Rectal smooth muscle tissue (tissue), 1 donor: ENCODE measurements at regions not wholly inside any gene's neighbourhood (a gene's known extent, or its start where the extent isn't known, plus 50 kb on each side); places are given as distances from the start of the nearest gene placed in this dataset.

Experiments used
- H3K27ac ChIP-seq: one replicate; pipeline ENCODE4 v1.7.0; 2013; ENCODE audit warnings: low read depth, low read length, inconsistent platforms
- H3K27me3 ChIP-seq: one replicate; pipeline ENCODE4 v1.7.0; 2013; ENCODE audit warnings: low read length; ENCODE audit not compliant: control insufficient read depth, insufficient read depth
- H3K36me3 ChIP-seq: one replicate; pipeline ENCODE4 v1.7.0; 2013; ENCODE audit warnings: low read length; ENCODE audit not compliant: control insufficient read depth, insufficient read depth
- H3K4me1 ChIP-seq: one replicate; pipeline ENCODE4 v1.7.0; 2013; ENCODE audit warnings: low read length; ENCODE audit not compliant: control insufficient read depth, insufficient read depth
- H3K4me3 ChIP-seq: one replicate; pipeline ENCODE4 v1.7.0; 2013; ENCODE audit warnings: low read length
- H3K9ac ChIP-seq: one replicate; pipeline ENCODE4 v1.7.0; 2013; ENCODE audit warnings: low read length

DNA sequence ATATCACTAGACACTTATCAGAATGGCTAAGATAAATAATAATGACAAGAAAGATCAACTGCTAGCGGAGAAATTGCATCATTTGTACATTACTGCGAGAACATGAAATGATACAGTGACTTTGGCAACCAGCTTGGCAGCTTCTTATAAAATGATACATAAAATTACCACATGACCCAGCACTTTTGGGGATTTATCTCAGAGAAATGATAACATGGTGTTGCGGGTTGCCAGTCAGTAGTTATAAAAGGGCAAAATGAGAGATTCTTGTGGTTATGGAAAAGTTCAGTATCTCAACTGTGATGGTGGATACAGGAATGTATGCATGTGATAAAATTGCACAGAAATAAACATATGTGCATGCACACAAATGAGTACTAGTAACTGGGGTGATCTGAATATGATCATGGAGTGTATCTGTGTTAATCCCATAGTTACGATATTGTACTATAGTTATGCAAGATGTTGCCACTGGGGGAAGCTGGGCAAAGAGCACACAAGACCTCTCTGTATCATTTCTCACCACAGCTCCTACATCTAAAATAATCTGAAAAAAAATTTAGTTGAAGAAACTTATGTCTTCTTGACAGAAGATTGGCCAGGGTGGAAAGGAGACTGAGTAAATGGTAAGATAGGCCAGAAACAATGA, 128.9 kb downstream of the NXNL2 start:
- no peak overlapping the region for H3K4me3 ChIP-seq
- H3K27ac ChIP-seq, result no peak overlapping the region

DNA sequence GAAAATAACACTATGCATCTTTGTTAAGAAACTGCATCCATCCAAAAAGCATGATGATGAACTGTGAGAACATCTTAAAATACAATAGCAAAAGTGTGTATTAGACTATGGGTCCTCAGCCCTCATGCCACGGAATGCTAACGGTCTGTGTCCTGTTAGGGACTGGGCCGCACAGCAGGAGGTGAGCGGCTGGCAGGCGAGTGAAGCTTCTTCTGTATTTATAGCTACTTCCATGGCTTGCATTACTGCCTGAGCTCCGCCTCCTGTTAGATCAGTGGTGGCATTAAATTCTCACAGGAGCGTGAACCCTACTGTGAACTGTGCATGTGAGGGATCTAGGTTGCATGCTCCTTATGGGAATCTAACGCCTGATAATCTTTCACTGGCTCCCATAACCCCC, 129.8 kb downstream of the NXNL2 start:
- Histone ChIP-seq H3K9ac (no peak overlapping the region), H3K27me3 (no peaks in the 10 kb centered on the region)

More for the DNA sequence above, 128.9 kb downstream of the NXNL2 start:
- H3K27me3 ChIP-seq, result no peaks in the 10 kb centered on the region
- no peaks in the 10 kb centered on the region for H3K36me3 ChIP-seq
- H3K9ac ChIP-seq, result no peak overlapping the region
- H3K4me1 ChIP-seq, result no peaks in the 10 kb centered on the region

DNA sequence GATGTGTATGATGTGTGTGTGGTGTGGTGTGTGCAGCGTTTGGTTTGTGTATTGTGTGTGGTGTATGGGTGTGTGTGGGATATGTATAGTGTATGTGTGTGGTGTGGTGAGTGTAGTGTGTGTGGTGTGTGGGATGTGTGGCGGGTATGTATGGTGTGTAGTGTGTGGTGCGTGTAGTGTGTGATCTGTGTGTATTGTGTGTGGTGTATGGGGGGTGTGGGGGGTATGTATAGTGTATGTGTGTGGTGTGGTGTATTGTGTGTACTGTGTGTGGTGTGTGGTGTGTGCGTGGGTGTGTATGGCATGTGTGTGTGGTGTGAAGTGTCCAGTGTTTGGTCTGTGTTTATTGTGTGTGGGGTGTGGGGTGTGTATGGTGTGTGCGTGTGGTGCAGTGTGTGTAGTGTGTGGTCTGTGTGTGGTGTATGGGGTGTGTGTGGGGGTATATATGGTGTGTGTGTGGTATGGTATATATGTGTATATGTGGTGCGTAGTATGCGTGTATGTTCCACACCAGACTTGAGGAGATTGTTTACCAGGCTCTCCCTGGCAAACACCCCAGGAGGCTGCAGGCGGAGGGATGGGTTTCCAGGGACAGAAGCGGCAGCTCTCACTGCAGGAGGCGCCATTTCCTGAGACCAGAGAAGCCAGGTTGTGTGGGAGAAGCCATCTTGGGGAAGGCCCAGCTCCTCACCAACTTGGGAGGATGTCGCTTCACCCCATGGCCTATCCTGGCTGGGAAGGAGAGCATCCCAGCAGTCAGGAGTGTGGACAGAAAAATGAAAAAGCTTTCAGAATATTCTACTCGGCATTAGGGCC, 138.1 kb downstream of the NXNL2 start:
- no peak overlapping the region for H3K9ac ChIP-seq
- no peak overlapping the region for H3K27ac ChIP-seq
- no peaks in the 10 kb centered on the region for H3K36me3 ChIP-seq
- H3K4me3 ChIP-seq, result no peak overlapping the region
- H3K27me3 ChIP-seq, result no peaks in the 10 kb centered on the region
- H3K4me1 ChIP-seq, result no peaks in the 10 kb centered on the region

More for the DNA sequence above, 129.8 kb downstream of the NXNL2 start:
- Histone ChIP-seq H3K27ac (no peak overlapping the region), H3K4me1 (no peaks in the 10 kb centered on the region), H3K4me3 (no peak overlapping the region), H3K36me3 (no peaks in the 10 kb centered on the region)

DNA sequence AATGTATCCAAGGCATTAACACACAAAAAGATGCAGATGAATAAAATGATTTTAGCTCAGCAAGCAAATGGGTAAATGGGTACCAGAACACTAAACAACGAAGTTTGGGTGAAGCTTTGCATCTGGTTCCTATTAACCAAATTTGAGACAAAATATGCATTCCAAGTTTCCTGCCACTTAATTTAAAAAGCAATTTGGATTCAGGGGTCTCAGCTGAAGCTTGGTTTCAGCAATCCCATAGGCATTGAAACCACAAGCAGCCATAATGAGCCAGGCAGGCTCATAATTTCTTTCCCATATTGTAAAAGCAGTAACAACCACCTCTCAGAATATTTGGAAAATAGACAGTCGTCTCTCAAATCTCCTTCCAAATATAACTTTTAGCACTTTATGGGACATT, 138.9 kb downstream of the NXNL2 start:
- Histone ChIP-seq H3K27ac (no peak overlapping the region), H3K9ac (no peak overlapping the region), H3K27me3 (no peaks in the 10 kb centered on the region), H3K4me1 (no peaks in the 10 kb centered on the region), H3K36me3 (no peaks in the 10 kb centered on the region), H3K4me3 (no peak overlapping the region)

DNA sequence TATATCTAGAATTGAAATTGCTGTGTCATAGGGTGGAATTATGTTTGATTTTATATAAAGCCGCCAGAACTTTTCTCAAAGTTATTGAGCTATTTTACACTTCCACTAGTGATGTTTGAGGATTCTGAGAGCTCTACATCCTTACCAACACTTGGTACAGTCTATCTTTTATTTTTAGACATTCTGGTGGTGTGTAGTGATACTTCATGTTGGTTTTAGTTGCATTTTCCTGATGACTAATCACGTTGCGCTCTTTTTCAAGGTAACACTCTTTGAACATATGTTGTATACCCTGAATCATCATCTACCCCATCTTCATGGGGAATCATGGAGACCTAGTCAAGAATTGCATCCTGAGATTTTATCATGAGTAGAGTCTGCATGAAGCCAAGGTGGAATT, 141.7 kb downstream of the NXNL2 start:
- Histone ChIP-seq H3K4me3 (no peak overlapping the region), H3K36me3 (no peaks in the 10 kb centered on the region), H3K27me3 (no peaks in the 10 kb centered on the region), H3K4me1 (no peaks in the 10 kb centered on the region), H3K9ac (no peak overlapping the region), H3K27ac (no peak overlapping the region)

DNA sequence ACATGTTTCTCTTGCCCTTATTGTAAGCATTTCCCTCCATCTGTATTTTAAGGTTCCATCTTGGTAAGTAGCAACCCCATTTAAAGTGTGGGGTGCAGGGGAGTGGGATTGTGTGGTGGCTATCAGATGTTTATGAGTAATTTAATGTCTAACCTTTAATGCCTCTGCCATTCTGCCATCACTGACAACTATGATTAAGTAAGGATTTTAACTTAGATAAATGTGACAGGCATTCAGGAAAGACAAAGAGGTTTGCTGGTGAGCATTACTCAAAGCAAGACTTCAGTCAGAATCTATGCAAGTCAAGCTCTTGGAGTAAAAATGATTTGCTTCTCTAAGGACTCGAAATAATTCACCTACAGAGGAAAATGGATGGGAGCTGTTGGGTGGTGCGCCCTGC, 143.0 kb downstream of the NXNL2 start:
- Histone ChIP-seq H3K27me3 (no peaks in the 10 kb centered on the region), H3K36me3 (no peaks in the 10 kb centered on the region), H3K4me1 (peaks cover 3% of the 10 kb centered on the region), H3K9ac (no peak overlapping the region), H3K4me3 (no peak overlapping the region), H3K27ac (no peak overlapping the region)

DNA sequence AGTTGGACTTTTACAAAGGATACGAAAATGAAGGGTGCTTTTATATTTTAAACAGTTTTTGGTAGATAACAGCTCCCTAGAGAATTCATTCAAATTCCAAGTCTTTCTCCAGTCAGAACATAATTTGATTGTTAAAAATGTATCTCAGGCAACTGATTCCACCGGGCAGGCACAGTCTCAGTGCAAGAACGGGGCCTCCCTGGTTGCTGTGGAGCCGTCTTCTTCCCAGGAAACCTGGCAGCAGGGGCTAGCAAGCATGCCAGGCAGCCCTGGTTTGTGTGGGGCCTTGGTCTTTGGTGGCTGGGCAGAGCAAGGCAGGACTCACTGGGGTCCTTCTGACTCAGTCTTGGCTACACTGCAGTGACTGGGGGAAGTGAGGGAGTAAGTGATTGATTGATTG, 143.5 kb downstream of the NXNL2 start:
- H3K4me3 ChIP-seq, result no peak overlapping the region
- no peaks in the 10 kb centered on the region for H3K36me3 ChIP-seq
- no peak overlapping the region for H3K9ac ChIP-seq
- no peaks in the 10 kb centered on the region for H3K27me3 ChIP-seq
- H3K4me1 ChIP-seq, result peaks cover 3% of the 10 kb centered on the region
- H3K27ac ChIP-seq, result no peak overlapping the region

DNA sequence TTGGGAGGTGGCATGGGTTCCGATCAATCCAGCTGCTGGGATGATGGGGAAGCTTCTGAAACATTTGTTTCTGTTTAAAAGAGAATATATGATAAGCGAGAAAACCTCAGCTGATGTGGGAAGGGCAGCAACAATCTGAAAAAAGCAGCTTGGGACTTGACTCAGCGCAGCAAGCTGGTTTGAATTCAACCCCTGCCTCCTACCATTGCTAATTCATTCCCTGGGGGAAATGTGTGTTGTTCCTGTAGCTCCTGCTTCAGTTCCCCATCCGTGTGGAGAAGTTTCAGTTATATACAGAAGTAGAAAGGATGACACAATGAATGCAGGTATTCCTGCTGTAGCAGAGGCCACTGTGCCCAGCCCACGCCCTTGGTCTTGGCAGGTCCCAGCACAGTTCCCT, 145.1 kb downstream of the NXNL2 start:
- H3K36me3 ChIP-seq, result no peaks in the 10 kb centered on the region
- H3K4me1 ChIP-seq, result peaks cover 3% of the 10 kb centered on the region
- H3K4me3 ChIP-seq, result no peak overlapping the region
- H3K9ac ChIP-seq, result no peak overlapping the region
- H3K27ac ChIP-seq, result no peak overlapping the region
- no peaks in the 10 kb centered on the region for H3K27me3 ChIP-seq

DNA sequence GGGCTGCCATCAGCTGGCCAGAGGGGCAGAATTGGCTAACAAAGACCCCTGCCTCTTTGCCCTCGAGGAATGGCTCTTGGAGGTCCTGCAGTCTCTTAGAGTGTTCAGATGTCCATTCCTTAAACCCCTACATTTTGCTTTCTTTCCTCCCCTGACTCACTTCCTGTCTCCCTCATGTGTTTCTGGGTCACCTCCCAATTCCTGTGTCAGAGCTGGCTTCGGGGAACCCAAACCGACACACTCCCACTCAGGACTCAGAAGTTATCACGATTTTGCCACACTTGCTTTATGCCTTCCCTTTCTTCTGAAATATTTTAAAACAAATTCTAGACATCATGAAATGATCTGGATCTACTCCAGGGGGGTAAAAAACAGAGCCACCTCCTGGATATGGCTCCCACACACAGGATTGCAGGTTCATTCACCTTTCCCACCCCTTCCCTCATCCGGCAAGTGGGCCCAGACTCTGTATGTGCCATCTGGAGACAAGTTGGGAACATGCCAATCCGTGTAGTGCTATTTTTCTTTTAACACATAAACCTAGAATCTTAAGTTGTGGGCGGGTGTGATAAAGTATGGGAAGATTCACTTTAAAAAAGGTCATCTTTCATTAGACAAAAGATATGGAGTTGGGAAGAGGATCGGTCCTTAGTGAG, 145.7 kb downstream of the NXNL2 start:
- H3K4me3 ChIP-seq, result no peak overlapping the region
- no peaks in the 10 kb centered on the region for H3K27me3 ChIP-seq
- H3K9ac ChIP-seq, result no peak overlapping the region
- no peak overlapping the region for H3K27ac ChIP-seq
- H3K4me1 ChIP-seq, result peaks cover 3% of the 10 kb centered on the region
- H3K36me3 ChIP-seq, result no peaks in the 10 kb centered on the region

DNA sequence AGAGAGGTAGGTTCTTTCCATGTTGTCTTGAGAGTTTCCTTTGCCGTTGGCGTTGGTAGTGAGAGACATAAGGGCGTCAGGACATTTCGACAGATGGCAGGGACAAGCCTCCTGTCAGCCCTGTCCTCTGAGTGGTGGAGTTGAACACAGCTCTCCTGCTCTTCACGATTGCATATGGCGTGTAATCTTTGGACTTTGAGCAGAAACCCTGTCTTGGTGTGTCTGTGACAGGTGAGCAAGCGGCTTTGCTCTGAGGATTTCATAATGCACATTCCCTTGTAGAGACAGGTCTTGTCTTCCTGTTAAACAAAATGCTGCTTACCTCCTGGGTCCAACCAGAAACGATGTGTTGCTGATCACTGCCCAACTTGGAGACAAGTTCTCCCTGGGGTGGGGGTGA, 146.5 kb downstream of the NXNL2 start:
- Histone ChIP-seq H3K27me3 (no peaks in the 10 kb centered on the region), H3K4me1 (peaks cover 3% of the 10 kb centered on the region), H3K4me3 (no peak overlapping the region), H3K9ac (no peak overlapping the region), H3K27ac (no peak overlapping the region), H3K36me3 (no peaks in the 10 kb centered on the region)

DNA sequence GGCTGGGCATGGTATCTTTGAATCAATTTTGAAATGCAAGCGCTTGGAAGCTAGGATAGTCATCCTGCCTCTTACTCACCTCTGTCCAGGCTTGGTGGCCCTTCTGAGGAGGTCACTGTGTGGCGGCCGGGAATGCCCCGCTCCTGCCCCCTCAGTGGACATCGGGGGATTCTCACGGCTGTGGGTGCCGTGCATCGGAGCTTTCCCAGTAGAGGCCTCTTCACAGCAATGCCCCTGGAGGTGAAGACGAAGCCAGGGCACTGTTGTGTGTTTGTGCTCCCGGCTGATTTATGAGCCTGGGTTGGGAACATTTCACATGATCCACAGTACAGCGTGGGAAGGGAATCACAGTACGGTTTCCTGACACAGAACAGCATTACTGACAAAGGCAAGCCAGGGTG, 147.5 kb downstream of the NXNL2 start:
- Histone ChIP-seq H3K4me1 (peaks cover 3% of the 10 kb centered on the region), H3K36me3 (no peaks in the 10 kb centered on the region), H3K4me3 (no peak overlapping the region), H3K27ac (no peak overlapping the region), H3K9ac (no peak overlapping the region), H3K27me3 (no peaks in the 10 kb centered on the region)

DNA sequence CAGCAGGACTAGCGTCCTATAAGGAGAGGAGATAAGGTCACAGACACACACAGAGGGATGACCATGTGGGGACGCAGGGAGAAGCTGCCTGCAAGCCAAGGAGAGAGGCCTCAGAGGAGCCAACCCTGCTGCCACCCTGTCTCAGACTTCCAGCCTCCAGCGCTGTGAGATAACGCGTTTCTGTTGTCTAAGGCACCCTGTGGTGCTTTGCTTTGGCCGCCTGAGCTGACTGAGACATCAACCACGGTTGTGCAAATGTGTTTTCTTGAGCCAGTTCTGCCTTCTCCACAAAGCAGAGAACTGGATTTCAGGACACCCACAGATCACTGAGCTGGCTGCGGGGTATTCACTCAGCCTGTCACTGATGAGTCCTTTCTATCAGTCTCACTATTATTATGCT, 149.1 kb downstream of the NXNL2 start:
- Histone ChIP-seq H3K4me3 (no peak overlapping the region), H3K9ac (no peak overlapping the region), H3K4me1 (peaks cover 3% of the 10 kb centered on the region), H3K36me3 (no peaks in the 10 kb centered on the region), H3K27ac (no peak overlapping the region), H3K27me3 (no peaks in the 10 kb centered on the region)
